ENCODE measurements at regions not wholly inside any gene's neighbourhood (a gene's known extent, or its start where the extent isn't known, plus 50 kb on each side); places are given as distances from the start of the nearest gene placed in this dataset.

GRCh38 chr11:104467404-104467803 lies 303.5 kb upstream of the PDGFD start:
- TF ChIP-seq GATA2 (IDR thresholded peaks at IDR 0.05; ENCODE audit: low read depth, low read length), result no peak
- TF ChIP-seq GATA3 (IDR thresholded peaks at IDR 0.05; ENCODE audit: low read depth, low read length), result no peak
